GM23338 (cell line): ENCODE measurements at regions not wholly inside any gene's neighbourhood (a gene's known extent, or its start where the extent isn't known, plus 50 kb on each side); places are given as distances from the start of the nearest gene placed in this dataset.

Experiments used
- ATAC-seq: fragments of 200-7000 bp; cut with Tn5 transposase; 3 replicates; pipeline ENCODE4 v1.9.1; 2020
- DNase-seq: peaks from one replicate; pipeline ENCODE4 v3.0.0-alpha.2; 2015; ENCODE audit warnings: low spot score
- H2AFZ ChIP-seq: fragments of 200-600 bp; sonication (generic); 2 replicates; pipeline ENCODE4 v1.8.0; 2016; ENCODE audit warnings: antibody characterized with exemption, mild to moderate bottlenecking, moderate library complexity
- H3F3A ChIP-seq: fragments of 200-600 bp; sonication (generic); replicated peaks from 2 replicates; pipeline ENCODE4 v1.8.0; 2017; ENCODE audit warnings: antibody characterized with exemption, mixed run types, low read depth
- H3K27ac ChIP-seq: fragments of 200-600 bp; sonication (generic); 2 replicates; pipeline ENCODE4 v1.6.1; 2016; ENCODE audit warnings: low read depth
- H3K27me3 ChIP-seq: fragments of 200-600 bp; sonication (generic); 2 replicates; pipeline ENCODE4 v1.8.0; 2016; ENCODE audit warnings: mild to moderate bottlenecking, mixed run types, moderate library complexity; ENCODE audit not compliant: insufficient read depth
- H3K36me3 ChIP-seq: fragments of 200-600 bp; sonication (generic); 2 replicates; pipeline ENCODE4 v1.8.0; 2016; ENCODE audit warnings: mild to moderate bottlenecking; ENCODE audit not compliant: insufficient read depth
- H3K4me1 ChIP-seq: fragments of 200-600 bp; sonication (generic); 2 replicates; pipeline ENCODE4 v1.8.0; 2016; ENCODE audit warnings: mild to moderate bottlenecking, moderate library complexity; ENCODE audit not compliant: insufficient read depth
- H3K4me2 ChIP-seq: fragments of 200-600 bp; sonication (generic); 2 replicates; pipeline ENCODE4 v1.7.1; 2017; ENCODE audit warnings: mixed run types
- H3K4me3 ChIP-seq: fragments of 200-600 bp; sonication (generic); 2 replicates; pipeline ENCODE4 v1.6.1; 2016; ENCODE audit warnings: mixed run types
- H3K79me2 ChIP-seq: fragments of 200-600 bp; sonication (generic); replicated peaks from 2 replicates; pipeline ENCODE4 v1.8.0; 2017; ENCODE audit warnings: mild to moderate bottlenecking; ENCODE audit not compliant: insufficient read depth
- H3K9me2 ChIP-seq: fragments of 200-600 bp; sonication (generic); 2 replicates; pipeline ENCODE4 v1.8.0; 2017; ENCODE audit not compliant: insufficient read depth
- H4K20me1 ChIP-seq: fragments of 200-600 bp; sonication (generic); replicated peaks from 2 replicates; pipeline ENCODE4 v1.8.0; 2017; ENCODE audit warnings: mild to moderate bottlenecking; ENCODE audit not compliant: insufficient read depth
- H3K27ac Mint-ChIP-seq: 2 replicates; pipeline ENCODE4 v1.8.0; 2020; ENCODE audit warnings: inconsistent platforms, mild to moderate bottlenecking, moderate library complexity, mixed read lengths
- H3K27me3 Mint-ChIP-seq: 3 replicates; pipeline ENCODE4 v1.8.0; 2022; ENCODE audit warnings: low read depth, mild to moderate bottlenecking, moderate library complexity, mixed read lengths, inconsistent platforms; ENCODE audit not compliant: insufficient read depth, poor library complexity
- H3K36me3 Mint-ChIP-seq: 3 replicates; pipeline ENCODE4 v1.8.0; 2021; ENCODE audit warnings: low read depth, mild to moderate bottlenecking, inconsistent platforms, moderate library complexity, mixed read lengths
- H3K4me1 Mint-ChIP-seq: 3 replicates; pipeline ENCODE4 v1.8.0; 2020; ENCODE audit warnings: mild to moderate bottlenecking, inconsistent platforms, mixed read lengths
- H3K4me3 Mint-ChIP-seq: 3 replicates; pipeline ENCODE4 v1.8.0; 2021; ENCODE audit warnings: moderate library complexity, mild to moderate bottlenecking, inconsistent platforms, mixed read lengths
- H3K9me3 Mint-ChIP-seq: 3 replicates; pipeline ENCODE4 v1.8.0; 2020; ENCODE audit warnings: moderate library complexity, mild to moderate bottlenecking, inconsistent platforms, mixed read lengths
- CREB1 ChIP-seq: fragments of 250-450 bp; sonication (Bioruptor Pico); IDR thresholded peaks from 2 replicates; pipeline ENCODE4 v1.5.0; 2020; ENCODE audit warnings: low read depth, mild to moderate bottlenecking, moderate library complexity
- CTCF ChIP-seq, 2 experiments: fragments of 200-600 bp in 1 of 2; sonication (generic) in 1 of 2; conservative IDR thresholded peaks; 2 replicates each; pipeline versions ENCODE4 v1.5.1 to v1.6.1; 2016 to 2017; ENCODE audit warnings: antibody characterized with exemption in 2 of 2, low read depth in 2 of 2, mild to moderate bottlenecking in 2 of 2, moderate library complexity in 1 of 2
- ETS1 ChIP-seq: IDR thresholded peaks from 2 replicates; pipeline ENCODE4 v1.6.1; 2016; ENCODE audit warnings: antibody characterized with exemption
- EZH2 ChIP-seq: fragments of 200-600 bp; sonication (generic); IDR thresholded peaks from one replicate; pipeline ENCODE4 v1.8.0; 2017; ENCODE audit warnings: antibody characterized with exemption, mild to moderate bottlenecking, low read depth; ENCODE audit not compliant: unreplicated experiment
- EZH2phosphoT487 ChIP-seq: fragments of 200-600 bp; sonication (generic); IDR thresholded peaks from one replicate; pipeline ENCODE4 v1.8.1; 2018; ENCODE audit warnings: antibody characterized with exemption; ENCODE audit not compliant: unreplicated experiment
- NANOG ChIP-seq: IDR thresholded peaks from 2 replicates; pipeline ENCODE4 v1.6.1; 2016; ENCODE audit warnings: antibody characterized with exemption, borderline replicate concordance
- POLR2AphosphoS5 ChIP-seq: IDR thresholded peaks from 2 replicates; pipeline ENCODE4 v1.6.1; 2016; ENCODE audit warnings: antibody characterized with exemption, low read depth
- STAT1 ChIP-seq: IDR thresholded peaks from one replicate; pipeline ENCODE4 v1.6.1; 2016; ENCODE audit warnings: antibody characterized with exemption; ENCODE audit not compliant: unreplicated experiment
- ZNF114 ChIP-seq: fragments of 250-450 bp; sonication (Bioruptor Pico); IDR thresholded peaks from 2 replicates; pipeline ENCODE4 v1.5.0; 2020; ENCODE audit warnings: mild to moderate bottlenecking, moderate library complexity
- ZNF331 ChIP-seq: fragments of 250-450 bp; sonication (Bioruptor Pico); IDR thresholded peaks from 2 replicates; pipeline ENCODE4 v1.5.0; 2020; ENCODE audit warnings: low read depth, mild to moderate bottlenecking, moderate library complexity
- TF ChIP-seq, protein P1 (sequence below): IDR thresholded peaks from one replicate; pipeline ENCODE4 v1.6.1; 2018; ENCODE audit warnings: antibody characterized with exemption; ENCODE audit not compliant: unreplicated experiment
- TF ChIP-seq, protein P2 (sequence below): fragments of 250-450 bp; sonication (Bioruptor Pico); IDR thresholded peaks from 2 replicates; pipeline ENCODE4 v1.5.0; 2020; ENCODE audit warnings: mild to moderate bottlenecking, moderate library complexity

DNA sequence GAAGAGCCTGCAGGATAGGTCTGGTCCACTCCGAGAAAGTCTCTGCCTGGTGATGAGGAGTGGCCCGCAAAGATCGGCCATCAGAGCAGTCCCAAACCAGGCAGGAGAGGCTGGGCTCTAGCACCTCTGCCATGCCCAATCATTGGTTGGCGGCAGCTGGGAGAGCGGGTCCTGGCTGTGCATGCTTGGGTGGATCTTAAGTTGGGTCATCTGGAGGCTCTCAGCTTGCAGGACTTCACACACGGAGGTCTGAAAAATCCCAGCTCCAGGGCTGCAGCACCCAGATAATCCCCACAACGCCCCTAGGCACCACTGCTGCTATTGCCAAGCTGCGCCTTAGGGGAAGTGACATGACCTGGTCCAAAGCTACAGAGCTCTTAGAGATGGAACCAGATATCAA lies 766.7 kb upstream of the TBX3 start:
- peaks cover 33% of the 10 kb centered on the region for H3K27me3 Mint-ChIP-seq
- no peak overlapping the region for H2AFZ ChIP-seq
- peaks cover 56% of the 10 kb centered on the region for H3K4me1 ChIP-seq
- no peak overlapping the region for H3K4me3 Mint-ChIP-seq
- H3F3A ChIP-seq, result peaks cover 14% of the 10 kb centered on the region; the same call in 1 of the 2 replicates
- DNase-seq (no peak), ATAC-seq (no peak; the same call in 2 of the 3 replicates)
- H3K9me3 Mint-ChIP-seq, result no peaks in the 10 kb centered on the region
- peaks cover 3% of the 10 kb centered on the region; the same call in 1 of the 2 replicates for H3K9me2 ChIP-seq
- TF ChIP-seq EZH2phosphoT487 (no peak), ETS1 (no peak), STAT1 (no peak), EZH2 (no peak), POLR2AphosphoS5 (no peak), NANOG (no peak), CREB1 (no peak), ZNF114 (CRISPR knock-in tag) (no peak), CTCF (conservative IDR thresholded peaks at IDR 0.05; ENCODE audit: low read depth in 2 of 2) (no peak), ZNF331 (CRISPR knock-in tag) (no peak)
- TF ChIP-seq, protein P1, sequence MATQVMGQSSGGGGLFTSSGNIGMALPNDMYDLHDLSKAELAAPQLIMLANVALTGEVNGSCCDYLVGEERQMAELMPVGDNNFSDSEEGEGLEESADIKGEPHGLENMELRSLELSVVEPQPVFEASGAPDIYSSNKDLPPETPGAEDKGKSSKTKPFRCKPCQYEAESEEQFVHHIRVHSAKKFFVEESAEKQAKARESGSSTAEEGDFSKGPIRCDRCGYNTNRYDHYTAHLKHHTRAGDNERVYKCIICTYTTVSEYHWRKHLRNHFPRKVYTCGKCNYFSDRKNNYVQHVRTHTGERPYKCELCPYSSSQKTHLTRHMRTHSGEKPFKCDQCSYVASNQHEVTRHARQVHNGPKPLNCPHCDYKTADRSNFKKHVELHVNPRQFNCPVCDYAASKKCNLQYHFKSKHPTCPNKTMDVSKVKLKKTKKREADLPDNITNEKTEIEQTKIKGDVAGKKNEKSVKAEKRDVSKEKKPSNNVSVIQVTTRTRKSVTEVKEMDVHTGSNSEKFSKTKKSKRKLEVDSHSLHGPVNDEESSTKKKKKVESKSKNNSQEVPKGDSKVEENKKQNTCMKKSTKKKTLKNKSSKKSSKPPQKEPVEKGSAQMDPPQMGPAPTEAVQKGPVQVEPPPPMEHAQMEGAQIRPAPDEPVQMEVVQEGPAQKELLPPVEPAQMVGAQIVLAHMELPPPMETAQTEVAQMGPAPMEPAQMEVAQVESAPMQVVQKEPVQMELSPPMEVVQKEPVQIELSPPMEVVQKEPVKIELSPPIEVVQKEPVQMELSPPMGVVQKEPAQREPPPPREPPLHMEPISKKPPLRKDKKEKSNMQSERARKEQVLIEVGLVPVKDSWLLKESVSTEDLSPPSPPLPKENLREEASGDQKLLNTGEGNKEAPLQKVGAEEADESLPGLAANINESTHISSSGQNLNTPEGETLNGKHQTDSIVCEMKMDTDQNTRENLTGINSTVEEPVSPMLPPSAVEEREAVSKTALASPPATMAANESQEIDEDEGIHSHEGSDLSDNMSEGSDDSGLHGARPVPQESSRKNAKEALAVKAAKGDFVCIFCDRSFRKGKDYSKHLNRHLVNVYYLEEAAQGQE, result no peak
- TF ChIP-seq, protein P2, sequence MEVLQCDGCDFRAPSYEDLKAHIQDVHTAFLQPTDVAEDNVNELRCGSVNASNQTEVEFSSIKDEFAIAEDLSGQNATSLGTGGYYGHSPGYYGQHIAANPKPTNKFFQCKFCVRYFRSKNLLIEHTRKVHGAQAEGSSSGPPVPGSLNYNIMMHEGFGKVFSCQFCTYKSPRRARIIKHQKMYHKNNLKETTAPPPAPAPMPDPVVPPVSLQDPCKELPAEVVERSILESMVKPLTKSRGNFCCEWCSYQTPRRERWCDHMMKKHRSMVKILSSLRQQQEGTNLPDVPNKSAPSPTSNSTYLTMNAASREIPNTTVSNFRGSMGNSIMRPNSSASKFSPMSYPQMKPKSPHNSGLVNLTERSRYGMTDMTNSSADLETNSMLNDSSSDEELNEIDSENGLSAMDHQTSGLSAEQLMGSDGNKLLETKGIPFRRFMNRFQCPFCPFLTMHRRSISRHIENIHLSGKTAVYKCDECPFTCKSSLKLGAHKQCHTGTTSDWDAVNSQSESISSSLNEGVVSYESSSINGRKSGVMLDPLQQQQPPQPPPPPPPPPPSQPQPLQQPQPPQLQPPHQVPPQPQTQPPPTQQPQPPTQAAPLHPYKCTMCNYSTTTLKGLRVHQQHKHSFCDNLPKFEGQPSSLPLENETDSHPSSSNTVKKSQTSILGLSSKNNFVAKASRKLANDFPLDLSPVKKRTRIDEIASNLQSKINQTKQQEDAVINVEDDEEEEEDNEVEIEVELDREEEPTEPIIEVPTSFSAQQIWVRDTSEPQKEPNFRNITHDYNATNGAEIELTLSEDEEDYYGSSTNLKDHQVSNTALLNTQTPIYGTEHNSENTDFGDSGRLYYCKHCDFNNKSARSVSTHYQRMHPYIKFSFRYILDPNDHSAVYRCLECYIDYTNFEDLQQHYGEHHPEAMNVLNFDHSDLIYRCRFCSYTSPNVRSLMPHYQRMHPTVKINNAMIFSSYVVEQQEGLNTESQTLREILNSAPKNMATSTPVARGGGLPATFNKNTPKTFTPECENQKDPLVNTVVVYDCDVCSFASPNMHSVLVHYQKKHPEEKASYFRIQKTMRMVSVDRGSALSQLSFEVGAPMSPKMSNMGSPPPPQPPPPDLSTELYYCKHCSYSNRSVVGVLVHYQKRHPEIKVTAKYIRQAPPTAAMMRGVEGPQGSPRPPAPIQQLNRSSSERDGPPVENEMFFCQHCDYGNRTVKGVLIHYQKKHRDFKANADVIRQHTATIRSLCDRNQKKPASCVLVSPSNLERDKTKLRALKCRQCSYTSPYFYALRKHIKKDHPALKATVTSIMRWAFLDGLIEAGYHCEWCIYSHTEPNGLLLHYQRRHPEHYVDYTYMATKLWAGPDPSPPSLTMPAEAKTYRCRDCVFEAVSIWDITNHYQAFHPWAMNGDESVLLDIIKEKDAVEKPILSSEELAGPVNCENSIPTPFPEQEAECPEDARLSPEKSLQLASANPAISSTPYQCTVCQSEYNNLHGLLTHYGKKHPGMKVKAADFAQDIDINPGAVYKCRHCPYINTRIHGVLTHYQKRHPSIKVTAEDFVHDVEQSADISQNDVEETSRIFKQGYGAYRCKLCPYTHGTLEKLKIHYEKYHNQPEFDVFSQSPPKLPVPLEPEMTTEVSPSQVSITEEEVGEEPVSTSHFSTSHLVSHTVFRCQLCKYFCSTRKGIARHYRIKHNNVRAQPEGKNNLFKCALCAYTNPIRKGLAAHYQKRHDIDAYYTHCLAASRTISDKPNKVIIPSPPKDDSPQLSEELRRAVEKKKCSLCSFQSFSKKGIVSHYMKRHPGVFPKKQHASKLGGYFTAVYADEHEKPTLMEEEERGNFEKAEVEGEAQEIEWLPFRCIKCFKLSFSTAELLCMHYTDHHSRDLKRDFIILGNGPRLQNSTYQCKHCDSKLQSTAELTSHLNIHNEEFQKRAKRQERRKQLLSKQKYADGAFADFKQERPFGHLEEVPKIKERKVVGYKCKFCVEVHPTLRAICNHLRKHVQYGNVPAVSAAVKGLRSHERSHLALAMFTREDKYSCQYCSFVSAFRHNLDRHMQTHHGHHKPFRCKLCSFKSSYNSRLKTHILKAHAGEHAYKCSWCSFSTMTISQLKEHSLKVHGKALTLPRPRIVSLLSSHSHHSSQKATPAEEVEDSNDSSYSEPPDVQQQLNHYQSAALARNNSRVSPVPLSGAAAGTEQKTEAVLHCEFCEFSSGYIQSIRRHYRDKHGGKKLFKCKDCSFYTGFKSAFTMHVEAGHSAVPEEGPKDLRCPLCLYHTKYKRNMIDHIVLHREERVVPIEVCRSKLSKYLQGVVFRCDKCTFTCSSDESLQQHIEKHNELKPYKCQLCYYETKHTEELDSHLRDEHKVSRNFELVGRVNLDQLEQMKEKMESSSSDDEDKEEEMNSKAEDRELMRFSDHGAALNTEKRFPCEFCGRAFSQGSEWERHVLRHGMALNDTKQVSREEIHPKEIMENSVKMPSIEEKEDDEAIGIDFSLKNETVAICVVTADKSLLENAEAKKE (CRISPR knock-in tag), result no peak
- H3K27me3 ChIP-seq, result peaks cover 20% of the 10 kb centered on the region
- peak overlapping the region; percentile 91 for H3K4me2 ChIP-seq
- H3K4me1 Mint-ChIP-seq, result peaks cover 41% of the 10 kb centered on the region
- H3K27ac ChIP-seq, result peak overlapping the region; percentile 33; the same call in 1 of the 2 replicates
- H3K4me3 ChIP-seq, result no peak overlapping the region
- no peaks in the 10 kb centered on the region for H3K36me3 ChIP-seq
- H4K20me1 ChIP-seq, result no peaks in the 10 kb centered on the region
- no peaks in the 10 kb centered on the region for H3K79me2 ChIP-seq
- no peaks in the 10 kb centered on the region for H3K36me3 Mint-ChIP-seq
- H3K27ac Mint-ChIP-seq, result no peak overlapping the region
